KG1 (cell line): ENCODE measurements at regions not wholly inside any gene's neighbourhood (a gene's known extent, or its start where the extent isn't known, plus 50 kb on each side); places are given as distances from the start of the nearest gene placed in this dataset.
"Not testable (repeated sequence)": the region's sequence is repeated elsewhere in the genome, so short reads cannot be mapped to it uniquely, and the experiment has no call there.

Experiments used
- DNase-seq: peaks from one replicate; lab custom pipeline; 2025; lab: John Stamatoyannopoulos, UW

DNA sequence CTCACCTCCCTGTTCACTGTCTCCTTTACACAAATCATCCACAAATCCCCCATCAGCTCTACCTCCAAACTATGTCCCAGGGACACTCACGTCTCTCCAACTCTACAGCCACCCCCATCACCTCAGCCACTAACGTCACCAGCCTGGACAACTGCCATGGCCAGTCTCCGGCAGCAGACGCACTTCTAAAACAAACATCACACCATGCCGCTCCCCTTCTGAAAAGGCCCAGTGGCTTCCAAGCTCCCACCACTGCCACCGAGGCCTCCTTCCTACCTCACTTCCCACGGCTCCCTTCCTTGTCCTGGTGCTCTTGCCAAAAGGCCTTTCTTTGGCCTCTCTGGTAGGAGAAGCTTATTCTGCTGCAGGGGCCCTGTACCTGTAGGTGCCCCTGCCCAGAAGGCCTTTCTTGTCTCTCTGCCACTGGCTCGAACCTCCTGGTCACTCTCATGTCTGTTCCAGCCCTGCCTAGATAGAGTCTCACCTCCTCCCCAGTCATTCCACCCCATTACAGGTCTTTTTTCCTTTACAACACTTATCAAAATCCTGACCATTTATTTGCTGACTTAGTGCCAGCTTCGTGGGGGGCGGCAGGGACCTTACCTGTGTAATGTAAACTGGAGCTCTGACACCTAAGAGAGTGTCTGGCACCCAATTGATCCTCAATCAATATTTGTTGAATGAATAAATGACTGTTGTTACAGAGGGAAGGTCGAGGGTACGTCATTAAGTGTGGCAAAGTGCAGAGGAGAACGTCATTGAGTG lies 304.2 kb downstream of the GOLGA6L6 start:
- DNase-seq = not testable (repeated sequence)

DNA sequence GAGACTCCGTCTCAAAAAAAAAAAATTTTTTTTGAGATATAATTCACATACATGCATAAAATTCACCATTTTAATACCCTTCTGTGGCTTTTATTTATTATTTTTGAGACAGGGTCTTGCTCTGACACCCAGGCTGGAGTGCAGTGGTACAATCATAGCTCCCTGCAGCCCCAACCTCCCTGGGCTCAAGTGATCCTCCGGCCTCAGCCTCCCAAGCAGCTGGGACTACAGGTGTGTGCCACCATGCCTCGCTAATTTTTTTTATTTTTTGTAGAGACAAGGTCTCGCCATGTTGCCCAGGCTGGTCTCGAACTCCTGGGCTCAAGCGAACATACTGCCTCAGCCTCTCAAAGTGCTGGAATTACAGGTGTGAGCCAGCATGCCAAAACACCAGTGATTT lies 305.9 kb downstream of the GOLGA6L6 start:
- DNase-seq = not testable (repeated sequence)

DNA sequence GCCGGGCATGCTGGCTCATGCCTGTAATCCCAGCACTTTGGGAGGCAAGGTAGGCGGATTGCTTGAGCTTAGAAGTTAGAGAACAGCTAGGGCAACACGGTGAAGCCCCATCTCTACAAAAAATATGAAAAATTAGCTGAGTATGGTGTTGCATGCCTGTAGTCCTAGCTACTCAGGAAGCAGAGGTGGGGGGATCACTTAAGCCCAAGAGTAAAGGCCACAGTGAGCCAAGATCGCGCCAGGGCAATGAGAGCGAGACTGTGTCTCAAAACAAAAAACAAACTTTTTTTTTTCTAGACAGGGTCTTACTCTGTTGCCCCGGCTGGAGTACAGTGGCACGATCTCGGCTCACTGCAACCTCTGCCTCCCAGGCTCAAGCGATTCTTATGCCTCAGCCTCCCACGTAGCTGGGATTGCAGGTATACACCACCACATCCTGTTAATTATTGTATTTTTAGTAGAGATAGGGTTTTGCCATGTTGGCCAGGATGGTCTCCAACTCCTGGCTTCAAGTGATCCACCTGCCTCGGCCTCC lies 307.5 kb downstream of the GOLGA6L6 start:
- not testable (repeated sequence) for DNase-seq

DNA sequence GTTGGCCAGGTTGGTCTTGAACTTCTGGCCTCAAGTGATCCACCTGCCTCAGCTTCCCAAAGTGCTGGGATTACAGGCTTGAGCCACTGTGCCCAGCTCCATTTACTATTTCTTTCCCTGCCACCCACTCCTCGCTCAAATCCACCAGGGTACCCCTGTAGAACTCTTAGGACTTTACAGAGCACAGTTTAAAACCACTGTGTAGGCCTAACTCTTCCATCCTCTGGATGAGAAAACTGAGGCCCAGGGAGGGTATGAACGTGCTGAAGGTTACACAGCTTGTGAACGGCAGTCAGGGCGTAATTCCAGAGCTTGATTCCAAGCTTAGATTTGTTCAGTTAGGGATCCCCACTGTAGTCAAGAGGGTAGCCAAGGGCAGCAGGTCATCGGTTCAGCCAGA lies 309.1 kb downstream of the GOLGA6L6 start:
- DNase-seq = not testable (repeated sequence)

DNA sequence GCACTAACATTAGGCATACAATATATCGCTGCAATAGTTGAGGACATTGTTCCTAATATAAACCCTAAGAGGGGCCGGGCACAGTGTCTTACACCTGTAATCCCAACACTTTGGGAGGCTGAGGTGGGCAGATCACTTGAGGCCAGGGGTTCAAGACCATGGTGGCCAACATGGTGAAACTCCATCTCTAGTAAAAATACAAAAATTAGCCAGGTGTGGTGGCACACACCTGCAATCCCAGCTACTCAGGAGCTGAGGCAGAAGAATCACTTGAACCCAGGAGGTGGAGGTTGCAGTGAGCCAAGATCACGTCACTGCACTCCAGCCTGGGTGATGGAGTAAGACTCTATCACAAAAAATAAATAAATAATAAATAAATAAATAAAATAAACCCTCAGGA lies 310.9 kb downstream of the GOLGA6L6 start:
- DNase-seq = not testable (repeated sequence)

DNA sequence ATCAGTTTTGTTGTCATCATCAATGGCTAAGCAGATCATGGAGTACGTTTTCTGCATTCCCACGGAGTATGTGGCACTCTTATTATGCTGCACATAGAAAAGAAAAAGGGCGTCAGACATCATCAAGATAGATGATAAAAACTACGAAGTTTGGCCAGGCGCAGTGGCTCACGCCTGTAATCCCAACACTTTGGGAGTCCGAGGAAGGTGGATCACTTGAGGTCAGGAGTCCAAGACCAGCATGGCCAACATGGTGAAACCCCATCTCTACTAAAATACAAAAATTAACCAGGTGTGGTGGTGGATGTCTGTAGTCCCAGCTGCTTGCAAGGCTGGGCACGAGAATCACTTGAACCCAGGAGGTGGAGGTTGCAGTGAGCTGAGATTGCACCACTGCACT lies 312.8 kb downstream of the GOLGA6L6 start:
- not testable (repeated sequence) for DNase-seq

DNA sequence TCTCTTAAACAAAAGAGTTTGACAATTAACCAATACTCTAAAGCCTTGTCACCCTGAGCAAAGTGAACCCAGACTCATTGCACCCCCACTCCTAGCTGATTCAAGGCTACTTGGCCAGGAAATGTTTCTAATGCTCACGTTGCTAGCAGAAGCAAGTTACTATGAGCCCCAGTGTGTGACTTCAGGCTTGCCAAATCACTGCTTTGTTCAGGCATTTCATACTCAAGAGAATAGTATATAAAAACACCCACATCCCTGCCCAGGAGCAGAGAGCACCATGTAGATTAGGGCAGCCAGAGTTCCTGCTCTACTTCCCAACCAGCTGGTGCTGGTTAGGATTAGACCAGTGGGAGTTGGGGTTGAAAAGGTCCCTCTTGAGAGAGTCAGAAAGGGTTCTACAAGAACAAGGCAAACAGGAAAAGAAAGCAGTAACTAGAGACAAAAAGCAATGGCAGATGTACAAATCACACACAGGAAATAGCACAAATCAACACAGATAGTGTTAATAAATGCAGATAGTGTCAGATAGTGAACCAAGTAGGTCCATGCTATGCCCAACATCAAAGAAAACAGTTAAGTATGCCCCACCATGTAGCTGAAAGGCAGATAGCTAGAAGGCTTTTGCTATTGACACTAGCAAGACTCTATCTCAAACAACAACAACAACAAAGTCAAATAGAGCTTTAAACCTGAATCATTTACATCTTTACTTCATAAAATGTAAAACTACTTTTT lies 314.3 kb downstream of the GOLGA6L6 start:
- DNase-seq = not testable (repeated sequence)

DNA sequence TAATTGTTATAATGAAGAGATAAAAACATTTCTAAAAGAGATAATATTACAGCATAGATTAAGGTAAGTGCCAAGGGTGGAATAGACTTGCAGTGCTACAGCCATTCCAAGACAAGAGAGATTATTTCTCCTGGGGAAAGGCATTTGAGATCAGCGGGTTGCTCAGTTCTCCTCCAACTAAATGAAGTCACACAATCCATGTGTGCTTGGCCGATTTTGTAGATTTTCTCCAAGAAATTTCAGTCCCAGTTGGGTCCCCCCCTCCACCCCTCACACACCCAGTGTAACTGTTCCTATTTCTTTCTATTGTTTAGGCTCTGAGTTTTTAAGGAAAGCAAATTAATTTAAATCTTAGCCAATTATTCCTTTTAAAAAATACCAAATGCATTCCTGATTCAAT lies 315.1 kb downstream of the GOLGA6L6 start:
- DNase-seq = not testable (repeated sequence)

DNA sequence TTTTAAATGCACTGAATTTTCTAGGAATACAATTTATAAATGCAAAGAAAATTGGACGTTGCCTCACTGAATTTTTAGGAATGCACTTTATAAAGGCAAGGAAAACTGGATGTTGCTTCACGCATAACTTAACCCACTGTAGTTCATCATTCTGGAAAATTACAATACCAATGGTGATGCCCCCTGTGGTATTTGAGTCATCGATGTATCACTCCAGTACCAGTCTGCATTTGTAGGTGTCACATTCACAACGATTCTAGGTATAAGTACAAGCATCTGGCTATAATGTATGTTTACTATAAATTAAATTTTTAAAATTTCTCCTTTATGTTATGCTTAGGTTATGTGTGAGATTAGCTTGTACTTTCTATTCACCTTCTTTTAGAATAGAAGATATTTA lies 320.5 kb downstream of the GOLGA6L6 start:
- DNase-seq = not testable (repeated sequence)

DNA sequence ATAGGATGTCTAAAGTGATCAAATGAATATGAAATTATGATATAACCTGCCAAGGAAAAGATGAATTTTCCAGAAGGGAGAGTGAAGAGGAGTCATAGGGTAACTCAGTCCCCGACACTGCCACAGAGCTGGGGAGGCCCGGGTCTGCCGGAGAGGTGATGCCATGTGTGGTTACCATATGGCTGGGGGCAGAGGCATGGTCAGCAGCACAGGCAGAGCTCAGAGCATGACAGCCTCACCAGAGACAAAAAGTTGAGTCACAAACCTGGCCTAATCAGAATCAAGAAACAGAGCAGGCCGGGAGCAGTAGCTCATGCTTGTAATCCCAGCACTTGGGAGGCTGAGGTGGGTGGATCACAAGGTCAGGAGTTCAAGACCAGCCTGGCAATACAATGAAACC lies 322.4 kb downstream of the GOLGA6L6 start:
- not testable (repeated sequence) for DNase-seq

DNA sequence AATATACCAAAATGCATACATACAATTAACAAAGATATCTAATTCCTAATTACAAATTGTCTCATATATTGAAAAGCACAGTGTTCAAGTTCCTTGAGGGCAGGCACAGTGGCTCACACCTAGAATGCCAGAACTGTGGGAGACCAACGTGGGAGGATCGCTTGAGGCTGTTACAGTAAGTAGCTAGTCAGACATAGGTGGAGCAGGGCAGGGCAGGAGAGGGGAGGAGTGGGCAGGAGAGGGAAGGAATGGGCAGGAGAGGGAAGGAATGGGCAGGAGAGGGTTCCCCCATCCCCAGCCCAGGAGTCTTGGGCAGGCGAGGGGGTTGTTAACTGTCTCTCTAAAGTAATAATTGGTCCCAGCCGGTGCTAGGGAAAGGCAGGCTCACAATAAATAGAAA lies 325.9 kb downstream of the GOLGA6L6 start:
- DNase-seq = not testable (repeated sequence)

DNA sequence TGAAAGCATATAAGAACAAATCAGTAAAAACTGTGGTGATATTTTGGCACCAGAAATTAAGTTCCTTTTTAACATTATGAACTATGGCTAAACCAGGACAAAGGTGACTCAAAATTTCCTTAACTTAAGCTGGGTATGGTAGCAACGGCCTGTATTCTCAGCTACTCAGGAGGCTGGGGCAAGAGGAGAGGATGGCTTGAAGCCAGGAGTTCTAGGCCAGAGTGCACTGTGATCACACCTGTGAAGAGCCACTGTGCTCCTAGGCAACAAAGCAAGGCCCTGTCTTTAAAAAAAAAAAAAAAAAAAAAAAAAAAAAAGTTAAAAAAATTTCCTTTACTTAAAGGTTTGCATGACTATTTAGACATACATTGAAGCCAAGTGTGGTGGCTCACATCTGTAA lies 327.5 kb downstream of the GOLGA6L6 start:
- DNase-seq = not testable (repeated sequence)

DNA sequence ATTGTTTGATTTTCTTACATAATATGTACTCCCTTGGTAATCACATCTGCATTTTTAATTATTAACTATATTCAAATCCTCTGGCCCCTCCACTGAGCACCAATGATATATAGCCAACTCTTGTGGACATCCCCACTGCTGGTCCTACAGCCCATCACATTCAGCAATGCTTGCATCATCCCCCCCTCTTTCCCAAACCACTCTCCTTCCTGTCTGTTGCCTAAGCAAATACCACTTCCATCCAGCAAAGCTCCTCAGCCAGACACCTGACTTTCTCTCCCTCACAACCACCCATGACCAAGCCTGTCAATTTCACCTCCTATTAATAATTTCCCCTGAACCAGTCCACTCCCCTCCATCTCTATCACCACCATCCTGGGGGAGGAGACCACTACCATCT lies 330.1 kb downstream of the GOLGA6L6 start:
- DNase-seq = not testable (repeated sequence)

DNA sequence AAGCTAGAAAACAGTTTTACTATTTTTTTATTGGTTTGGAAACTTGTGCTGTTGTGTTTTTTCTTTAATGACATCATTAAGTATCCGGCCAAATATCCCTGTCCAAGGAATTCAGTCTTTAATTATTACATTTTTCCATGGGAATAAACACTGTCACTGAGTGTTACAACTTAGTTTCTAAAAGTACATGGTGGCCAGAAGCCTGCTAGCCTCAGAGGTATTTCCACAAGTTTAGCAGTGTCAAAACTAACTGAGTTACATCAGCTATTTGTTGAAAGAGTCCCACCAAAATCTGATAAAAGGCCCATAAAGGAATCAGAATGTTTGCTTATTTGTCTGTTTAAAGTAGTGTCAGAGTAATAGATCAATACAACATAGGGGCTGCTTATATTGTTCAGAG lies 331.6 kb downstream of the GOLGA6L6 start:
- not testable (repeated sequence) for DNase-seq

DNA sequence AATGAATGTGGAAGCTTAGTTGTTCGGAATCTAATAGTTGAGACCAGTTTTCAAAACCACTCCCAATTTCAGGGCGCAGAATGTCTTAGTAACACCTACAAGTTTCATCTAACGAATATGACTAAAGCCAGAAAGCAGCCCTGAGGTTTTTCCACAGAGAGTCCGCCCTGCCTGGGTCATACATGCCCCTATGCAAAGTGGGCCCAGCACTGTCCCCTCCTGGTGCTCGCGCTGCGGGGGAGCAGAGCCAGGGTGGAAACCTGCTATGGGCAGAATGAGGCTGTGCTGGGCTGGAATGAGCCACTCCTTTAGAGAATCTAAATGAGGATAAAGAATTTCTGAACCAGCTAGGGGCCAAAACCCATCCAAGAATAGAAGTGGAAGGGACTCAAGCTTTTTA lies 334.0 kb downstream of the GOLGA6L6 start:
- not testable (repeated sequence) for DNase-seq

DNA sequence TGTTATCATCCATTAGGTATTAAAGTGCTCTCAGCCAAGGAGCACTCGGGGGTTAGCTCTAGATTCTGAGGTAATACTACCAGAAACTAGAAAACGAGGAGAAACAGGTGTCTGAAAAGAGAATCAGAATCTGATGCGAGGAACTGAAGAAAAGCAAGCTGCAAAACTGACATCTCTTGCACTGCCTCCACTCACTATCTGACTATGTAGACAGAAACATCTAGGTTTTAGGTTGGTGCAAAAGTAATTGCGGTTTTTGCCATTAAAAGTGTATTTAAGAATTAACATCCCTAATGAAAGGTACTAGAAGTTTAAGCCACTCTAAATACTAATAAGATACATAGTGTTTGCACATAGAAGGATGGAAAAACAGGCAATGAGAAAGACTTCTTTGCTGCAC lies 334.4 kb downstream of the GOLGA6L6 start:
- DNase-seq = not testable (repeated sequence)

DNA sequence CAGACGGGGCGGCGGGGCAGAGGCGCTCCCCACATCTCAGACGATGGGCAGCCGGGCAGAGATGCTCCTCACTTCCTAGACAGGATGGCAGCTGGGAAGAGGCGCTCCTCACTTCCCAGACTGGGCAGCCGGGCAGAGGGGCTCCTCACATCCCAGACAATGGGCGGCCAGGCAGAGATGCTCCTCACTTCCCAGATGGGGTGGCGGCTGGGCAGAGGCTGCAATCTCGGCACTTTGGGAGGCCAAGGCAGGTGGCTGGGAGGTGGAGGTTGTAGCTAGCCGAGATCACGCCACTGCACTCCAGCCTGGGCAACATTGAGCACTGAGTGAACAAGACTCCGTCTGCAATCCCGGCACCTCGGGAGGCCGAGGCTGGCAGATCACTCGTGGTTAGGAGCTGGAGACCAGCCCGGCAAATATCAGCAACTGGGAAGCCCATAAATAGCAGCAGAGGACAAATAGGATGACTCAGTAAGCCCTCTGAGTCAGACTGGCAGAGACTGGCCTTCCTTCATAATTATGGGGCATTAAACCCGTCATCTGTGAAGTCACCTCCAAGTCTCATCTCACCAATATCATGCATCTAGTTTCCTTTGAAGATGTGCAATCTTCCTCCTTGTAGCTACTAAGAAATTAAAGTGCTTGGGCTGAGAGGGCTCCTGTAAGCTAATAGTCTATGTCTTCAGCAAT lies 337.3 kb downstream of the GOLGA6L6 start:
- not testable (repeated sequence) for DNase-seq

DNA sequence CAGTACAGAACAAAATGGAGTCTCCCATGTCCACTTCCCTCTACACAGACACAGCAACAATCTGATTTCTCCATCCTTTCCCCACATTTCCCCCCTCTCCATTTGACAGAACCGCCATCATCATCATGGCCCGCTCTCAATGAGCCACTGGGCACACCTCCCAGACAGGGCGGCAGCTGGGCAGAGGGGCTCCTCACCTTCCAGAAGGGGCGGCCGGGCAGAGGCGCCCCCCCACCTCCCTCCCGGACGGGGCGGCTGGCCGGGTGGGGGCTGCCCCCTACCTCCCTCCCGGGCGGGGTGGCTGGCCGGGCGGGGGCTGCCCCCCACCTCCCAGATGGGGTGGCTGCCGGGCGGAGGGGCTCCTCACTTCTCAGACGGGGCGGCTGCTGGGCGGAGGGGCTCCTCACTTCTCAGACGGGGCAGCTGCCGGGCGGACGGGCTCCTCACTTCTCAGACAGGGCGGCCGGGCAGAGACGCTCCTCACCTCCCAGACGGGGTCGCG lies 337.9 kb downstream of the GOLGA6L6 start:
- DNase-seq = not testable (repeated sequence)

DNA sequence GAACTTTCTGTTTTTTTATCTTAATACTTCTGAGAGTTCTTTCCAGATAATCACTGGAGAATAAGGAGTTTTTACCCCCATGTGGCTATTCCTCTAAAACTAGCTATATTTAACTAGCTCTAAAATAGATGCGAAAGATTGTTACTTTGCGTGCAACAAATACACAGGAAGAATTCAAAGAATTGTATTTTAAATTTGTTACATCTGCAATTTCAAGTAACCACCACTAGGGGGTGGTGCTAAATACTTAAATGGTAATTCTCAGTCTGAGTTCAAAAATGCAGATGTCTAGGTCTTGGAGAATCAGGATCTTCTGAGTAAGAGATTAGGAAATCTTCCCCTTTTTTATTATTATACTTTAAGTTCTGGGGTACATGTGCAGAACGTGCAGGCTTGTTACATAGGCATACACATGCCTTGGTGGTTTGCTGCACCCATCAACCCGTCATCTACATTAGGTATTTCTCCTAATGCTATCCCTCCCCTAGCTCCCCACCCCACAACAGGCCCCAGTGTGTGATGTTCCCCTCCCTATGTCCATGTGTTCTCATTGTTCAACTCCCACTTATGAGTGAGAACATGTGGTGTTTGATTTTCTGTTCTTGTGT lies 346.9 kb downstream of the GOLGA6L6 start:
- not testable (repeated sequence) for DNase-seq

DNA sequence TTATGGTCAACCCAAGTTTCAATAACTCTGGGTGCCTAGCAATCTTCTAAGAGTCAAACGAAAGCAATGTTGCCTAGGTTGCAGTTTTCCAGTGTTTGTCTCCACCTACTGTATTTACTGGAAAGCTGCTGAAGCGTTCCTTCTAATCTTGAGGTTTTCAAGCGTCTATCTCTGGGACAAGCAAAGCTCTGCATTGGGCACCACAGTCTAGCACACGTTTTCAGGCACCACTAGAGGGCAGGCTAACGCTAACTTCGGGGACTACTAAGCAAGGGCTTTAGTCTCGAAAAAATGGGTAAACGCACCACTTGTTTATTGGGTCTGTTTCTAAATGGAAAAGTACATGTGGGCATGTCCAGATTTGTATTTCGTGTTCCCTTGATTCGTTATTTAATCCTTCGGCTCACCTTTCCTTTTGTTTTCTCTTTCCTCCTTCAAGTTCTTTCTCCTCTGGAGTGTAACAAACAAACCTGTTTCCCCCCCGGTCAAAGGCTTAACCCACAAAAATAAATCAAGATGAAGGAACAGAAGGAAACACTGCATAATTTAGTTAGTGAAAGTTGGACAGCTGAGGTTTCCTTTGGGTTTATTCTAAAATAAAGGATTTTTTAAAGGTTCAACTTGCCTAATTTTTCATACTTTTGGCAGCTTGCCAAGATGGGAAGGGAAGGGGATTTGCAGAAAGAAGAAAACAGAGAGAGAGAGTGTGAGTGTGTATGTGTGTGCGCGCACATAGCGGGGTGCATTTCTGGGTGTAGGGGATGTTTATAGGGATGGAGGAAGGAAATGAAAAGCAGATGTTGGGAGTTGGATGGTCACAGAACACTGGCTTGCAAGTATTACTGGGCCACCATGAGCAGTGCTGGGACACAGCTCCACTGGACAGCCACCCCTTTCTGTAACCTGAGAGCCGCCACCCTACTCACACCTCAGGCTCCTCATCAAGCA lies 348.3 kb downstream of the GOLGA6L6 start:
- not testable (repeated sequence) for DNase-seq
